NT2/D1 (cell line): ENCODE measurements at regions not wholly inside any gene's neighbourhood (a gene's known extent, or its start where the extent isn't known, plus 50 kb on each side); places are given as distances from the start of the nearest gene placed in this dataset.

Experiments used
- SUZ12 ChIP-seq: IDR thresholded peaks from 2 replicates; pipeline ENCODE4 v1.6.1; 2011; ENCODE audit not compliant: insufficient read length, insufficient read depth; ENCODE audit errors: extremely low read depth
- YY1 ChIP-seq: IDR thresholded peaks from 2 replicates; pipeline ENCODE4 v1.6.1; 2011; ENCODE audit not compliant: insufficient read length, insufficient read depth
- ZNF274 ChIP-seq: IDR thresholded peaks from 2 replicates; pipeline ENCODE4 v1.6.1; 2011; ENCODE audit warnings: mild to moderate bottlenecking, low read depth, low read length

- TF ChIP-seq YY1 (no peak), ZNF274 (no peak), SUZ12 (no peak)
These were observed 91.2 kb downstream of the SOX9 start for GRCh38 chr17:72212041-72212440.
